RPMI8226 (cell line): ENCODE measurements at regions not wholly inside any gene's neighbourhood (a gene's known extent, or its start where the extent isn't known, plus 50 kb on each side); places are given as distances from the start of the nearest gene placed in this dataset.
A peak's percentile ranks its signal among the peaks of the same experiment; 100 is the strongest.

Experiments
- DNase-seq: peaks from one replicate; pipeline ENCODE4 v3.0.0-alpha.2; 2015

DNA sequence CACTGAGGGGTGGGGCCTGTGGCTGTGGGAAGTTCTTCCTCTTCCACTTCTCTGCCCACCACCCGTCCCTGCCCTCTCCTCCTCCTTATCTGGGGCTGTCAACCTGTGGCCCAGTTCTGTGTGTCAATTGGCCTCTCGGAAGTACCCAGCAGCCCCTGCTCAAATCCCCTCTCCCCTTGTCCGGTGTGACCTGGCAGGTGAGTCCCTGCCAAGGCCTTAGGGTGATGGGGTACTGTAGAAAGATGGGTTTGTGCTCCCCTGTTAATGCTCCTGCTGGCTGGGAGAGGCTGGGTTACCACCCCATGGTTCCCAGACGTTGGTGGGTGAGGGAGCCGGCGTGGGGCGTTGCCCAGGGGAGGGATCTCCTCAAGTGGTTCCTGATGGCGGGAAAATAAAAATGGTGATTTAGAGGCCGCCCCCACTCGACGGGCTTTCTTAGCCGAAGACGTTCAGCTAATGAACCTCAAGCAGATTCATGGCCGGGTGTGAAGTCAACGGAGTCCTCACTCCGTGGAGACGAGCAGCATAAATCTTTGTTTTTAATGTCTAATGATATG lies 141.2 kb downstream of the URI1 start:
- DNase-seq, result no peak

DNA sequence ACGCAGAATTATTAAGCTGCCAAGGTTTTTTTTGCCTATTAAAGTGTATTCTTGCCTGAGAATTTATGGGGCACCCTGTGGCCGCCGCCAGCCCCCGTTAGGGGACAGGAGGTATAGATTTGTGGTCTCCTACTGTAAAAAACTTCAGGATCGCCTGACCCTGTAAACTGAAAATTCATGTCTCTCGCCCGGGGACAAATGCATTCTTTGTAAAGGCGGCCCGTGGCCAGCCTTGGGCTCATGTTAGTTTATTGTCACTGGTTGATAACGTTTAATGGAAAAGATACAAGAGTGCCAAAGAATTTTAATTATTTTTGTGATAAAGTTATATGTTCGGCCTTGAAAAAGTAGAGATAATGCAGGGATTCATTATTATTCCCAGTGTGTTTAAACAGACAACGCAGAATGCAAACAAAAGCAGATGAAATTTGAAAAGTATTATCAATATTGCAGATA lies 141.7 kb downstream of the URI1 start:
- DNase-seq, result no peak

DNA sequence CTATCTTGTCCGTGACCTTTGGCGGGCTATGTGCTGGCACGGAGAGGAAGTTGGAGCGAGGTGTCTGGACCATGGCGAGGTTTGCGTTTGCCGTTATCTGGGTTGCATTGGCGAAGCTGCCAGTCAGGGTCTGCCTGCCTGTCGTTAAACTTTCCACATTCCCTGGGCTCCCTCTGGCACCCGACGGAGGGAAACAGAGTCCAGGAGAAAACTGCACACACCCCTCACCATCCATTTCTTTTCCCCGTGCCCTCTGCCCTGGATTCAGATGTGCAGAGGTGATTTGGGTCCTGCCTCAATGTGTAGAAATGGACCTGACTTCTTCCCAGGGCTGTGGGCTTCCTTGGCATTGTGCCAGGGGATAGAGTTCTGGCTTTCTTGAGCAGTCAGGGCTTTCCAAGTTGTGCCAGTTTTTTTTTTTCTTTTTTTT lies 142.4 kb downstream of the URI1 start:
- DNase-seq, result no peak

- peak; percentile 70 for DNase-seq
Measured at GRCh38 chr19:30085394-30085793, 143.4 kb downstream of the URI1 start.

- DNase-seq, result no peak
Measured at GRCh38 chr19:30086220-30086619, 144.2 kb downstream of the URI1 start.

DNA sequence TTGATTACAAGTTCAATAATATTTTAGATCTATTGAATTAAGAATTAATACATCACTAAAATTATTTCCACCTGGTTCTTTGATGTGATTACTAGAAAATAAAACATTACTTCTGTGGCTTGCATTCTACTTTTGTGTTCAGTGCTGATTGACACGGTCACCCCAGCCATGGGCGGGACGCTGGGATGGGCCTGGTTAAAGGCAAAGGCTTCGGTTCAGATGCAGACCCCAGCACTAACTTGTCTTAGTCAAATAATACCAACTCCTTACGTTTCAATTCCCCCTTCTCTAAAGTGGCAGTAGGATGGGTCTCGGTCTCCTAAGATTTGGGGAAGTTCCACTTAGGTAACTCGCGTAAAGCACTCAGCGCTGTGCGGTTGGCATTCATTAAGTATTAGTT lies 144.9 kb downstream of the URI1 start:
- DNase-seq, result no peak

- no peak for DNase-seq
Measured at GRCh38 chr19:30087381-30088138, 145.5 kb downstream of the URI1 start.

GRCh38 chr19:30088567-30088966 lies 146.5 kb downstream of the URI1 start:
- no peak for DNase-seq

GRCh38 chr19:30089086-30089665 lies 147.1 kb downstream of the URI1 start:
- no peak for DNase-seq

- no peak for DNase-seq
Measured at GRCh38 chr19:30090476-30090875, 148.4 kb downstream of the URI1 start.

GRCh38 chr19:30090963-30091362 lies 148.9 kb downstream of the URI1 start:
- no peak for DNase-seq

- DNase-seq, result no peak
Measured at GRCh38 chr19:30091456-30091855, 149.4 kb downstream of the URI1 start.

GRCh38 chr19:30091856-30092255 lies 149.8 kb downstream of the URI1 start:
- no peak for DNase-seq

DNA sequence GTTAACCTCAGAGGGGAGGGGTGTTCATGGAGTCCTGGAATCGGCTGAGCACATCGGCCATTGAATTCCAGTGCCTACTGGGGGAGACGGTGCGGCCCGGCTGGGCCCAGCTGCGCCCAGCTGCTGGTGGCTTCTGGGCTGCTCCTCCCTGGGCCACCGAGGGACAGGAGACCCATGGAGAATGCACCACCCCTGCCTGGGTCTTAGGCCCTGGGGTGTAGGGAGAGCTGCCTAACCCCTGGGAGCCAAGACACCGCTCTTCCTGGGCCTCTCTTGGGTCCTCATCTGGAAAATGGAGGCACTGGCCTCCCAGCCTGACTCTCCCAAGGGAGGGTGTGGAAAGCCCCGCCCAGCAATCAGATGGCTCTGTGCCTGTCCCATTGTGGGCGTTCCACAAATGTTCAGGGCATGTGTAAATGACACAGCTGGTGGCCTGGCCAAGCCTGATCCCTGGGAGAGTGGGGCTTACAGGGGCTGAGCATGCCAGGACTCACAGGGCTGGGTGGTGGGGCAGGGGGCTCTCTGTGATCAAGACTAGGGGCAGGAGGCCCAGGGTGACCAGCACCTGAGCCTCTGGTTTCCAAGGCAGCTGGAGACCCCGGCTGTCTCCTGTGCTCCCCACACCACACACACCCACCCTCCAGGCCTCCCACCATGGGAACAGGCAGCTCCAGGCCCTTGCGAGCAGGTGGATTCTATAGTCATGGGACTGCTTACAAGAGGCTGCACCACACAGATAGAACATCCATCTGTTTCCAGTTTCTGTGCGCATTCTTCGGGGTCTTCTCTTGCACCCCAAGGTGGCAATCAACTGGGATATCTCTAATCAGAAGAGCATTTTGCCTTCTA lies 150.9 kb downstream of the URI1 start:
- DNase-seq, result no peak

- DNase-seq, result no peak
Measured at GRCh38 chr19:30093966-30094755, 152.1 kb downstream of the URI1 start.

GRCh38 chr19:30094756-30095140 lies 152.7 kb downstream of the URI1 start:
- no peak for DNase-seq

DNA sequence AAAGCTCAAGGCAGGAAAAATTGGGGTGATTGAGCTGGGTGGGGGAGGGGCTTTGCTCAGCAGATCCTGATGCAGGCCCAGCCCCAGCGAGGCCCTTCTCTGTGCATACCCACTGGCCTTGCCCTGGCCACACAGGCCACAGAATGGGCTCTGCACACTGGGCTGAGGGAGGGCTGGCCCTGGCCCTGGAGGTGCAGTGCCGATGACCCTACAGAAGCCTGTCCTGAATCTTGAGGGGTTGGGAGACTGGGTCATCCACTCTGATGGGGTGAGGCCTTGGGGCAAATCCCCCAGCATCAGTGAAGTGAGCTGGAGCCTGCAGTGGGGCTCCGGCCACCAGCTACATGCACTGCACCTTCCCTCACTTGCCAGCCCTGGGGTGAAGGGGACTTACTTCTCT lies 153.1 kb downstream of the URI1 start:
- DNase-seq, result no peak

GRCh38 chr19:30096596-30097370 lies 154.7 kb downstream of the URI1 start:
- DNase-seq, result no peak

DNA sequence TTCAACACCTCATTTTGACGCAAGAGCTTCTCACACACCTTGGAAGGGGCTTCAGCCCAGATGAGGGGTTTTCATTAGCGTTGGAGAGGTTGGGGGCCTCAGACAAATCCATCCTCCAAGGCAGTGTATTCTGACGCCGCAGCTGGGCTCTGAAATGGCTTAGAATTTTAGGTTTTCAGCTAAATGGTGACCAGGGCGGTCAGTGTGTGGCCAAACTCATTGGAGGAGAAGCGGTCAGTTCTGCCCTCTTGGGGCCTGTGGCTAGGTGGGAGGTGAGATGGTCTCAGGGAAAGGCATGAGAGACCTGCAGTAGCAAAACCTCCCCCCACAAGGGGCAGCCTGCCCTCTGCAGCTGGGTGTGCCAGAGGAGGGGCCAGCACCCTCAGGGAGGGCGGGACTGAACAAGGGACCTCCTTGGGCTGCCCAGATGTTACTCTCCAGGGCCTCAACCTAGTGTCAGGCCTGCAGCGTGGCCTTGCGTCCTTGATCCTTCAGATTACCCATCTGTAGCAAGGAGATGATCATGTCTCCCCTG lies 155.8 kb downstream of the URI1 start:
- no peak for DNase-seq

- DNase-seq, result no peak
Measured at GRCh38 chr19:30102239-30102638, 160.2 kb downstream of the URI1 start.

GRCh38 chr19:30102666-30103065 lies 160.6 kb downstream of the URI1 start:
- no peak for DNase-seq

DNA sequence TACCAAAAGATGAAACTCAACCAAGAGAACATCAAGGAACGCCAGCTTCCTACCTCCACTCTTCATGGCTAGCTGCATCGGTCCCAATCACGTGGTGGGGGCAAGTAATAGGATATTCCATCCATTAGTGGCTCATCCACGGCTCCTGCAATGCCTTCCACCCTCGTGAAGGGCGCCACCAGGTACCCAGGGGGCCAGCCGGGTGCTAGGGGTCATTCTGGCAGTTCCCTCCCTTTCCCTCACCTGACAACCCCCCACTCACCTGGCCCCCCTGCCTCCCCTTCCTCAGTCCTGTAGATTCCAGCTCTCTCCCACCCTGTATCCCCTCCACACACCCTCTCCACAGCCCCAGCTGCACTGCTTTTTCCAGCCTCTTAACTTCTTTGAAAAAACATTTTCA lies 161.9 kb downstream of the URI1 start:
- no peak for DNase-seq
